SW 1271 (cell line): ENCODE measurements at regions not wholly inside any gene's neighbourhood (a gene's known extent, or its start where the extent isn't known, plus 50 kb on each side); places are given as distances from the start of the nearest gene placed in this dataset.

Experiments
- DNase-seq, 2 experiments: peaks; one replicate each; lab custom pipeline; 2025; lab: John Stamatoyannopoulos, UW

- no peak for DNase-seq
These were observed 54.4 kb upstream of the IRF2 start for GRCh38 chr4:184528713-184529112.

GRCh38 chr4:184528051-184528450 lies 53.7 kb upstream of the IRF2 start:
- DNase-seq, result no peak

- no peak for DNase-seq
These were observed 51.9 kb upstream of the IRF2 start for GRCh38 chr4:184526228-184526627.
